Erythroblast (primary cell): ENCODE measurements at regions not wholly inside any gene's neighbourhood (a gene's known extent, or its start where the extent isn't known, plus 50 kb on each side); places are given as distances from the start of the nearest gene placed in this dataset.

Experiments
- GATA1 ChIP-seq: IDR thresholded peaks from 2 replicates; pipeline ENCODE4 v1.6.1; 2011; ENCODE audit warnings: low read depth, mild to moderate bottlenecking, control low read depth, low read length, moderate library complexity
- POLR2A ChIP-seq: IDR thresholded peaks from 2 replicates; pipeline ENCODE4 v1.6.1; 2011; ENCODE audit warnings: mild to moderate bottlenecking, low read length

DNA sequence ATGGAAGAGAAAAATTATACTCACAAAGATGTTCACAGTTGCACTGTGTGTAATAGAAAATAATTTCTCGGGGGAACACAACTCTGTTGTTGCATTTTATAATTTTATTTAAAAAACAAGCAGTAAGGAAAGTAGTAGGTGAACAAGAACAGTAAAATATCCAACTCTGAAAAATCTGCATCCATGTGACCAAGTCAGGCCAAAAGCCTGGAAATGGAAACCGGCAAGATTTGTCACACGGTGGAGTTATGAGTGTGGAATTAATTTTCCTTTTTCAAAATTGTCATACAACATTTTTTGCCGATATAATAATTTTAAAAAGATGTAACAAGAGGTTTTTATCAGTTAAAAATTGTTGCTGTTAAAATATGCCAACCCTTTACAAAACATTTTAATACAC, 1421.5 kb downstream of the BRD1 start:
- TF ChIP-seq POLR2A (no peak), GATA1 (no peak)
